ENCODE measurements at regions not wholly inside any gene's neighbourhood (a gene's known extent, or its start where the extent isn't known, plus 50 kb on each side); places are given as distances from the start of the nearest gene placed in this dataset.

DNA sequence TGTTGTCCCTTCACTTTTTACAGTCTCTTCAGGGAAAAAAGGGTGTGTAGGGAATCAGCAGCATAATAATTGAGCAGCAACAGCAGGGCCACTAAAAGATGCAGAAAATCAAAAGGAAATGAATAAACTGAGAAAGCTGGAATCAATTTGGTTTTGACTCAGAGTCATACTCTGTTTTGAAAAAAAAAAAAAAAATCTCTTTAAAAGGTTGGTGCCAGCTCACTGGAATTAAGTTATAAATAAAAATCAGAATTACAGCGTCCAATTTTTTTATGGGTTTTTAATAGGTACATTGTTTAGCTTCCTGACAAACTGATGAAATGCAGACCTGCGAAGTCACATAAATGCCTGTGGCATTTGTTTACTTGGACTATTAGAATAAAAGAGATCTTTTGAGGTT lies 231.9 kb downstream of the COG6 start:
- DNase-seq (ENCODE audit: low read depth in 2 of 2): no peak
- TF ChIP-seq, protein P1, sequence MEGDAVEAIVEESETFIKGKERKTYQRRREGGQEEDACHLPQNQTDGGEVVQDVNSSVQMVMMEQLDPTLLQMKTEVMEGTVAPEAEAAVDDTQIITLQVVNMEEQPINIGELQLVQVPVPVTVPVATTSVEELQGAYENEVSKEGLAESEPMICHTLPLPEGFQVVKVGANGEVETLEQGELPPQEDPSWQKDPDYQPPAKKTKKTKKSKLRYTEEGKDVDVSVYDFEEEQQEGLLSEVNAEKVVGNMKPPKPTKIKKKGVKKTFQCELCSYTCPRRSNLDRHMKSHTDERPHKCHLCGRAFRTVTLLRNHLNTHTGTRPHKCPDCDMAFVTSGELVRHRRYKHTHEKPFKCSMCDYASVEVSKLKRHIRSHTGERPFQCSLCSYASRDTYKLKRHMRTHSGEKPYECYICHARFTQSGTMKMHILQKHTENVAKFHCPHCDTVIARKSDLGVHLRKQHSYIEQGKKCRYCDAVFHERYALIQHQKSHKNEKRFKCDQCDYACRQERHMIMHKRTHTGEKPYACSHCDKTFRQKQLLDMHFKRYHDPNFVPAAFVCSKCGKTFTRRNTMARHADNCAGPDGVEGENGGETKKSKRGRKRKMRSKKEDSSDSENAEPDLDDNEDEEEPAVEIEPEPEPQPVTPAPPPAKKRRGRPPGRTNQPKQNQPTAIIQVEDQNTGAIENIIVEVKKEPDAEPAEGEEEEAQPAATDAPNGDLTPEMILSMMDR (IDR thresholded peaks at IDR 0.05; ENCODE audit: low read depth, low read length): no peak
- H3K4me3 ChIP-seq (replicated peaks in 1 of 2; ENCODE audit: low read depth in 2 of 2, low read length in 2 of 2): no peak overlapping the region

DNA sequence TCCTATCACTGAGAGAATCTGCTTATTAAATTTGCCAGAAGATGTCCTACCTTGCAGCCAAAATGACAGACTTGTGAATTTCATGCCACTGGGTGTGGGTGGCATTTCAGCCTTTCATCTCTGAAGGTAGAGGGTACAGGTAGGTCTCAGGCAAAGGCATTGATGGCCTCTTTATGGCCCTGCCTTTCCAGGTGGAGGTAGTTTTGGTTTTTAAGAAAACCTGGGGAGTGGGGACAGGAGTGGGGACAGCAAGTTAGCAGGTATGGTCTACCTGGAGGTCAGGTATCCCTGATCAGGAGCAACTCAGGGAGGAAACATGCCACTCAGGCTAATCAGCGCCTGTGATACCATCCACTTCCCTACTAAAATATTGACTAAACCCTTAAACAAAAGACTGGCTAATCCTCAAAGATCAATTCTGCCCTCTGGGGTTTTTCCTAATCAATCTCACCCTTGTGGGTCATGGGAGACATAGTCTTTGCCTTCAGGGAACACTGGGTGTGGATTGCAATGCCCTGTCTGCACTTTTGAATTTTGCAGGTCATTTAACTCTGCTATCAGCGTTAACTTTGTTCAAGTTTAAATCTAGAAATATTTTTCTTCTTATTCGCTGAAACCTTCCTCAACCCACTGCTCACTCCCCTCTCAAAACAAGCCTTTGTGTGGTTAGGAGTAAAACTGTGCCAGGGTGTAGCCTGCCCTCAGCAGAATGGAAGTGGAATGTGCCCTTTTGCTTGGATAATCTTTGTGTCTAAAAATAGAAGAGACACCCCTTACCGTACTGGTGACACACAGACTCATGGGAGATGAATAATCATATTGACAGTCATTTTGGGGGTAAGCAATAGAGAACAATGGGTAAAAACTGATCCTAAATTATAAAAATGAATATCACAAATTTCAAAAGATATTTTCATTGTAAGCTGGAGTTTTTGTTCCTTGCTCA lies 233.7 kb downstream of the COG6 start:
- TF ChIP-seq, protein P1 (IDR thresholded peaks at IDR 0.05; ENCODE audit: low read depth, low read length): no peak
- no peak overlapping the region for H3K4me3 ChIP-seq (replicated peaks in 1 of 2; ENCODE audit: low read depth in 2 of 2, low read length in 2 of 2)
- DNase-seq (ENCODE audit: low read depth in 2 of 2): peak; percentile 41 to 71

DNA sequence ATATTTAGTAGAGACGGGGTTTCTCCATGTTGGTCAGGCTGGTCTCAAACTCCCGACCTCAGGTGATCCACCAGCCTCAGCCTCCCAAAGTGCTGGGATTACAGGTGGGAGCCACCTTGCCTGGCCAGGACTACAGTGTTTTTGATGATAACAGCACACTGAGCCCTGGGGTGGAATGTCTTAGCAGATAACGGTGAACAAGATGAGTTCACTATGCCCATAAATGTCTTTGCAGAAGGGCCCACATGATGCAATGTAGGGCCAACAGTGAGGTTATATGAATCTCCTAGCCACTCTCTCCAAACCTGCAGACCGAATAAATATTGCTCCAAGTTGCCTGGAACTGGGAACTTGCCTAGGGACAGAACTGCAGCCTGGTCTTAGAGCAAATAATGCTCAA lies 235.1 kb downstream of the COG6 start:
- no peak overlapping the region for H3K4me3 ChIP-seq (replicated peaks in 1 of 2; ENCODE audit: low read depth in 2 of 2, low read length in 2 of 2)
- TF ChIP-seq, protein P1 (IDR thresholded peaks at IDR 0.05; ENCODE audit: low read depth, low read length): no peak
- DNase-seq (ENCODE audit: low read depth in 2 of 2): no peak

DNA sequence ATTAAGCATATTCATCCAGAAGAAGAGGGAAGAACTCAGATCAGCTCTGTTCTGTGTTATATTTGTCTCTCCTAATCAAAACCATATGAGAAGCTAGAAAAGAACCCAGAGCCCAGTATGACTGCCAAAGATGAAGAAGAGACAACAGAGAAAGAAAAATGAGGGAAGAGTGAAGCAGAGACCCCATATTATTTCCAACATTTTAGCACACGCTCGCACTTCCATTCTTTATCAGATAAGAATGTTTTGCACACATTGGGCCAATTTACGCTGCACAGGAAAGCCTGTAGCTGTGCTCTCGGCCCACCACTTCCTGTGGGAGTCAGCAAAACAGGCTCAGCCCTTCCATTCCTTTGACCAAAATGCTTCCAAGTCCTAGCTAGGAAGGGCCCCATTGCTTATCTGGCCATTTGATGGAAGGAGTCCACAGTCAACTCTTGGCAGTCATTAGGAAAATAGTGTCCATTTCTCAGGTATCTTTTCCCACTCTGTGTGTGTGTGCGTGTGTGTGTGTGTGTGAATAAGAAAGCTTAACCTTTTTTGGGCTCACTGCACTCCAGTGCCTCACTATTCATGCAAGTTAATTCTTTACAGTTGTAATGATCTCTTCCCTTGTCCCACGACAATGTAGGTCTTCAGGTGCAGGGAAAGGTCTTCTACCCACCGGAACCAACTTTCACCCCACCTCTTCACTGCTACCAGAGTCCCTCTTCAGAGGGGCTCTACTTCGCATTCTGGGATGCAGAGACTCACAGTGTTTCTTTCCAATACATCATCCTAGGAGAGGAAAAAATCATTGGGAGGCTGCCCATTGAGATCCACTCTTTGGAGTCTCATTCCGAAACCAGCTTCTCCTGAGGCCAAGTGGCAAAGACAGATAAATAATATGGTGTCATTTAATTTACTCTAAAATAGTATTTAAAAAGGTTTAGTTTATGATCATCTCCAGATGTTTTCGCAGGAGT lies 237.5 kb downstream of the COG6 start:
- H3K4me3 ChIP-seq (replicated peaks in 1 of 2; ENCODE audit: low read depth in 2 of 2, low read length in 2 of 2): no peak overlapping the region
- TF ChIP-seq, protein P1 (IDR thresholded peaks at IDR 0.05; ENCODE audit: low read depth, low read length): no peak
- DNase-seq (ENCODE audit: low read depth in 2 of 2): peak; percentile 51 to 96

DNA sequence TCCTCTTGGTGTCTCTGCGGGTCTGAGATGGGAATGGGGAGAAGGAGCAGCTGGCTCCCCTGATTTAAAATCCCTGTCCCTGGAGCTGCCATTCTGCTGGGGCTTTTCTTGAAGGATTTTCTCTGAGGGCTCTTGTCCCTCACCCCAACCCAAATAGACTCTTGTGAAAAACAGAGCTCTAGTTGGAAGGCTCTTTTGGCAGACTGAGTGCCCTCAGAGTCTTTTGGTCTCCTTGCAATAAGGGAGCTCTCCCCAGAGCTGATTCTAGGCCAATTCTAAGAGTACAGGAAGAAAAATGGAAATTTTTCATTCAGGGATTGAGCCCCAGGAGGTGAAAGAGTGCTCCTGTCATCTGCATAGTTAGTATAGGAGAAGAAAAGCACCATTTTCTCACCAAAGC lies 238.3 kb downstream of the COG6 start:
- H3K4me3 ChIP-seq (replicated peaks in 1 of 2; ENCODE audit: low read depth in 2 of 2, low read length in 2 of 2): no peak overlapping the region
- TF ChIP-seq, protein P1 (IDR thresholded peaks at IDR 0.05; ENCODE audit: low read depth, low read length): no peak
- DNase-seq (ENCODE audit: low read depth in 2 of 2): peak in 1 of 2 donors; percentile 48

DNA sequence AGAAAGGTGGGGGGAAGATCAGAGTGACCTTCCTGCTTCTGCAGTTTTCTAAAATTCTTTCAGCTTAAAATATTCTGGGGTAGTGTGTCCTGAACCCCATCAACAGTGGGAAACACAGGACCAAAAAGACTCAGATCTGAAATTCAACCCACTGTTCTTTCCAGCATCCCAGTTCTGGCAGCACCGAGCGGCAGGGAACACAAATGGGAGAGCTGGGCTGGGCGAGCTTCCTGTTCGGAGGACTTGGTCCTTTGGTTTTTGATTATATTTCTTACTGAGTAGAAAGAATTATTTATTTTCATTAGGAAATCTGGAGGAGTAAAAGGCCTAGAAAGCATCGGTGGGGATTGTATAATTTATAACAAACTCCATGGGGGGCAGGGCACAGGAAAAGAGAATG lies 239.1 kb downstream of the COG6 start:
- no peak for DNase-seq (ENCODE audit: low read depth in 2 of 2)
- H3K4me3 ChIP-seq (replicated peaks in 1 of 2; ENCODE audit: low read depth in 2 of 2, low read length in 2 of 2): no peak overlapping the region
- TF ChIP-seq, protein P1 (IDR thresholded peaks at IDR 0.05; ENCODE audit: low read depth, low read length): no peak

Measured in cardiac fibroblast (primary cell).